ENCODE measurements at regions not wholly inside any gene's neighbourhood (a gene's known extent, or its start where the extent isn't known, plus 50 kb on each side); places are given as distances from the start of the nearest gene placed in this dataset.

GRCh38 chr4:65868096-65868824, 198.0 kb upstream of the EPHA5 start:
- TF ChIP-seq CTCF (IDR thresholded peaks at IDR 0.05) (no peak), POLR2AphosphoS5 (IDR thresholded peaks at IDR 0.05) (no peak), POLR2A (IDR thresholded peaks at IDR 0.05; ENCODE audit: low read depth) (no peak), EP300 (IDR thresholded peaks at IDR 0.05) (no peak)

All from esophagus muscularis mucosa (tissue), 4 donors.